ENCODE measurements at regions not wholly inside any gene's neighbourhood (a gene's known extent, or its start where the extent isn't known, plus 50 kb on each side); places are given as distances from the start of the nearest gene placed in this dataset.

- TF ChIP-seq CTCF (optimal IDR thresholded peaks at IDR 0.05 in 1 of 3, IDR thresholded peaks at IDR 0.05 in 1 of 3, conservative IDR thresholded peaks at IDR 0.05 in 1 of 3; ENCODE audit: extremely low read depth in 1 of 3, insufficient read depth in 2 of 3, low read length in 3 of 3), result no peak
- no peak for TF ChIP-seq EZH2 (IDR thresholded peaks at IDR 0.05; ENCODE audit: low read length)
These were observed 731.0 kb downstream of the EPHA7 start for GRCh38 chr6:92688342-92688741.

All from keratinocyte (primary cell).